Subcutaneous abdominal adipose tissue (tissue), 5 donors: ENCODE measurements at regions not wholly inside any gene's neighbourhood (a gene's known extent, or its start where the extent isn't known, plus 50 kb on each side); places are given as distances from the start of the nearest gene placed in this dataset.
"Not testable (repeated sequence)": the region's sequence is repeated elsewhere in the genome, so short reads cannot be mapped to it uniquely, and the experiment has no call there.

Experiments used
- H3K27ac ChIP-seq: one replicate; pipeline ENCODE4 v1.7.0; 2013; ENCODE audit warnings: low read depth, mild to moderate bottlenecking, inconsistent platforms, low read length, moderate library complexity
- H3K27me3 ChIP-seq, 5 donors: one replicate each; pipeline ENCODE4 v1.7.0; 2013; ENCODE audit warnings: low read length in 5 of 5, inconsistent platforms in 1 of 5; ENCODE audit not compliant: control insufficient read depth in 5 of 5, insufficient read depth in 4 of 5
- H3K36me3 ChIP-seq, 5 donors: one replicate each; pipeline ENCODE4 v1.7.0; 2013; ENCODE audit warnings: low read length in 5 of 5; ENCODE audit not compliant: control insufficient read depth in 5 of 5, insufficient read depth in 5 of 5
- H3K4me1 ChIP-seq, 5 donors: one replicate each; pipeline ENCODE4 v1.7.0; 2013; ENCODE audit warnings: low read length in 5 of 5, mild to moderate bottlenecking in 3 of 5, moderate library complexity in 1 of 5; ENCODE audit not compliant: control insufficient read depth in 5 of 5, insufficient read depth in 5 of 5
- H3K4me3 ChIP-seq, 5 donors: one replicate each; pipeline ENCODE4 v1.7.0; 2013; ENCODE audit warnings: low read length in 5 of 5, low read depth in 1 of 5
- H3K9ac ChIP-seq, 5 donors: one replicate each; pipeline ENCODE4 v1.7.0; 2013; ENCODE audit warnings: low read length in 5 of 5, mild to moderate bottlenecking in 4 of 5, moderate library complexity in 3 of 5
- H3K9me3 ChIP-seq, 5 donors: one replicate each; pipeline ENCODE4 v1.7.0; 2013; ENCODE audit warnings: low read length in 5 of 5; ENCODE audit not compliant: control insufficient read depth in 5 of 5
- donor health status: healthy.
- donor health status: healthy.
- donor health status: healthy.
- donor health status: healthy.
- donor health status: healthy.

- not testable (repeated sequence) for H3K27me3 ChIP-seq, H3K9ac ChIP-seq, H3K4me1 ChIP-seq, H3K27ac ChIP-seq, H3K36me3 ChIP-seq, H3K4me3 ChIP-seq, H3K9me3 ChIP-seq
These were observed 301.1 kb upstream of the TMTC4 start for GRCh38 chr13:100975666-100976065.

GRCh38 chr13:100962585-100962984, 288.0 kb upstream of the TMTC4 start:
- Histone ChIP-seq H3K4me1 (peaks cover 0 to 3% (median 0%) of the 10 kb centered on the region in 5 donors), H3K4me3 (no peak overlapping the region), H3K27me3 (no peaks in the 10 kb centered on the region), H3K36me3 (no peaks in the 10 kb centered on the region), H3K27ac (no peak overlapping the region), H3K9ac (no peak overlapping the region), H3K9me3 (peaks cover 0 to 2% (median 0%) of the 10 kb centered on the region in 5 donors)

- Histone ChIP-seq H3K36me3 (no peaks in the 10 kb centered on the region), H3K4me1 (peaks cover 0 to 8% (median 0%) of the 10 kb centered on the region in 5 donors), H3K4me3 (no peak overlapping the region), H3K27ac (no peak overlapping the region), H3K27me3 (no peaks in the 10 kb centered on the region), H3K9ac (no peak overlapping the region), H3K9me3 (peaks cover 0 to 2% (median 0%) of the 10 kb centered on the region in 5 donors)
These were observed 286.6 kb upstream of the TMTC4 start for GRCh38 chr13:100961186-100961585.

- no peaks in the 10 kb centered on the region for H3K36me3 ChIP-seq
- H3K27ac ChIP-seq: no peak overlapping the region
- no peak overlapping the region for H3K9ac ChIP-seq
- H3K4me3 ChIP-seq: no peak overlapping the region
- peaks cover 0 to 8% (median 0%) of the 10 kb centered on the region in 5 donors for H3K4me1 ChIP-seq
- no peaks in the 10 kb centered on the region for H3K27me3 ChIP-seq
- H3K9me3 ChIP-seq: peaks cover 0 to 2% (median 0%) of the 10 kb centered on the region in 5 donors
These were observed 284.2 kb upstream of the TMTC4 start for GRCh38 chr13:100958831-100959230.

GRCh38 chr13:100957741-100958140, 283.1 kb upstream of the TMTC4 start:
- Histone ChIP-seq H3K4me3 (no peak overlapping the region), H3K9ac (no peak overlapping the region), H3K9me3 (no peaks in the 10 kb centered on the region), H3K27me3 (no peaks in the 10 kb centered on the region), H3K4me1 (peaks cover 0 to 8% (median 0%) of the 10 kb centered on the region in 5 donors), H3K27ac (no peak overlapping the region), H3K36me3 (no peaks in the 10 kb centered on the region)

- no peak overlapping the region for H3K4me3 ChIP-seq
- H3K4me1 ChIP-seq: peaks cover 0 to 8% (median 0%) of the 10 kb centered on the region in 5 donors
- H3K27ac ChIP-seq: no peak overlapping the region
- no peak overlapping the region for H3K9ac ChIP-seq
- H3K27me3 ChIP-seq: no peaks in the 10 kb centered on the region
- H3K36me3 ChIP-seq: no peaks in the 10 kb centered on the region
- no peaks in the 10 kb centered on the region for H3K9me3 ChIP-seq
These were observed 280.1 kb upstream of the TMTC4 start for GRCh38 chr13:100954430-100955305.

GRCh38 chr13:100951016-100951415, 276.4 kb upstream of the TMTC4 start:
- Histone ChIP-seq H3K27ac (no peak overlapping the region), H3K9me3 (peaks cover 0 to 3% (median 0%) of the 10 kb centered on the region in 5 donors), H3K36me3 (no peaks in the 10 kb centered on the region), H3K4me1 (no peaks in the 10 kb centered on the region), H3K4me3 (no peak overlapping the region), H3K27me3 (no peaks in the 10 kb centered on the region), H3K9ac (no peak overlapping the region)

- H3K27ac ChIP-seq, H3K4me3 ChIP-seq, H3K4me1 ChIP-seq, H3K9ac ChIP-seq, H3K27me3 ChIP-seq, H3K9me3 ChIP-seq, H3K36me3 ChIP-seq: not testable (repeated sequence)
These were observed 274.3 kb upstream of the TMTC4 start for GRCh38 chr13:100948937-100949336.

- H3K36me3 ChIP-seq: no peaks in the 10 kb centered on the region
- no peak overlapping the region for H3K27ac ChIP-seq
- no peaks in the 10 kb centered on the region for H3K4me1 ChIP-seq
- peaks cover 0 to 3% (median 0%) of the 10 kb centered on the region in 5 donors for H3K9me3 ChIP-seq
- H3K9ac ChIP-seq: no peak overlapping the region
- no peak overlapping the region for H3K4me3 ChIP-seq
- no peaks in the 10 kb centered on the region for H3K27me3 ChIP-seq
These were observed 272.0 kb upstream of the TMTC4 start for GRCh38 chr13:100946588-100946987.

GRCh38 chr13:100944791-100945345, 270.3 kb upstream of the TMTC4 start:
- H3K9ac ChIP-seq: no peak overlapping the region
- H3K36me3 ChIP-seq: no peaks in the 10 kb centered on the region

More at GRCh38 chr13:100944791-100945345, 270.3 kb upstream of the TMTC4 start:
- Histone ChIP-seq H3K9me3 (peaks cover 0 to 3% (median 0%) of the 10 kb centered on the region in 5 donors), H3K27me3 (no peaks in the 10 kb centered on the region), H3K4me1 (no peaks in the 10 kb centered on the region), H3K27ac (no peak overlapping the region), H3K4me3 (no peak overlapping the region)
